GM18868 (cell line): ENCODE measurements at regions not wholly inside any gene's neighbourhood (a gene's known extent, or its start where the extent isn't known, plus 50 kb on each side); places are given as distances from the start of the nearest gene placed in this dataset.
"Not testable (repeated sequence)": the region's sequence is repeated elsewhere in the genome, so short reads cannot be mapped to it uniquely, and the experiment has no call there.

ENCODE experiments used
- ATAC-seq: cut with Tn5 transposase; IDR thresholded peaks from one replicate; pipeline ENCODE4 v1.9.1; 2021; ENCODE audit warnings: mild to moderate bottlenecking, moderate library complexity; ENCODE audit not compliant: unreplicated experiment

DNA sequence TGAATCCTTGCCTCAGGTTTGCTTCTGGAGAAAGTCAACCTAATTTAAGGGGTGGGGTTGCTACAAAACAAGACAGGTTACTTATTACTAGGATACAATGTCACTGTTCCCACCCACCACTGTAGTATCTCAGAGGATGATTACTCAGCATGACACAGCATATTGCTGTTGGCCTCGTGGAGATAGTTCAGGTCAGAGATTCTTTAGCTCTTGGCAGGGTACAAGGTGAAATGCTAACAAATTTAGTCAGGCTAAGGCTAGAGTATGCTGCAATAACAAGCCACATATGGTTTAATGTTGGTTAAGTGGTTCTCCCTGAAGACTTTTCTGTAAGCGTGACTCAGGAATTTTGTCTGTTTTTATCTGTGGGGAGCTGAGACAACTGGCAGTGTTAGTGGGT, 161.8 kb downstream of the EDEM1 start:
- no peak for ATAC-seq

DNA sequence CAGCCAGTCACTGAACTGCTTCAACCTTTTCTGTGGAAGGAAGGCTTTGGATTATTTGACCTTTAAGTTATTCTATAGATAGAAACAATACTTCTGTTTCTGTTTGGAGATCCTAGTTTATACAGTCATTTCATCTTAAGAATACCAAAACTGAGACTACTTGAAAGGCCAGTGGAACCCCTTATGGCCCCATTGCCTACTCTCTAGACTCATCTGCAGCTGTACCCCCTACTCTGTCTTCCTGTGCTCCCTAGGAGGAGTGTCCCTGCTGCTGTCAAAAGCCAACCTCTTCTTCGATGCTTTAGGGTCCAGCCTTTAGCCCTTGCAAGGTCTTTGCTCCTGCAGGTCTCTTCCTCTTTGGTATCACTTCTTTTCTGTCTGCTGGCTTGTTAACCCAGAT, 169.6 kb downstream of the EDEM1 start:
- no peak for ATAC-seq

DNA sequence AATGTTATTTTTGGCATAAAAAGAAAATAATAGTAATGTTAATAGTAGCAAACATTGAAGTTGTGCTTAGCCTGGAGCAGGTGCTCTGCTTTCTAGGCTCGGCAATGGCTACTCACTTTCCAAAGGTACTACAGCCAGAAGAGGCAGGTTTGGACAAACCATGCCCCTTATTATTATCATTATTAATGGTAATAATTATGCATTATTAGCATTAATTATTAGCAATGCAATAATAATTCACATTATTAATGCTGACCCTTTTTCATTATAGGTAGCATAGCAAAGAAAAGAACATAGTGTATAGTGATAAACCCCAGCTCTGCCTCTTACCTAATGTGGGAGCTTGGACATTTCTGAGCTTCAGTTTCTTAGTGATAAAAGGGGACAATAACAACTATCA, 171.4 kb downstream of the EDEM1 start:
- ATAC-seq = no peak

DNA sequence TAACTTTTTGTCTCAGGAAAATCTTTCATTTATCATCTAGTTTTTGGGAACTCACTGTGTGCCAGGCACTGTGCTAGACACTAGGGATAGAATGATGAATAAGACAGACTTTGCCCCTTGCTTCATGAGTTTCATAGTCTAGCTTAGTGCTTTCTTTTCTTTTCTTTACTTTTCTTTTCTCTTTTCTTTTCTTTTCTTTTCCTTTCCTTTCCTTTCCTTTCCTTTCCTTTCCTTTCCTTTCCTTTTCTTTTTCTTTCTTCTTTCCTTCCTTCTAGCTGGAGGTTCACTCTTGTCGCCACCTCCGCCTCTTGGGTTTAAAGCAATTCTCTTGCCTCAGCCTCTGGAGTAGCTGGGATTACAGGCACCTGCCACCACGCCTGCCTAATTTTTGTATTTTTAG, 172.9 kb downstream of the EDEM1 start:
- no peak for ATAC-seq

DNA sequence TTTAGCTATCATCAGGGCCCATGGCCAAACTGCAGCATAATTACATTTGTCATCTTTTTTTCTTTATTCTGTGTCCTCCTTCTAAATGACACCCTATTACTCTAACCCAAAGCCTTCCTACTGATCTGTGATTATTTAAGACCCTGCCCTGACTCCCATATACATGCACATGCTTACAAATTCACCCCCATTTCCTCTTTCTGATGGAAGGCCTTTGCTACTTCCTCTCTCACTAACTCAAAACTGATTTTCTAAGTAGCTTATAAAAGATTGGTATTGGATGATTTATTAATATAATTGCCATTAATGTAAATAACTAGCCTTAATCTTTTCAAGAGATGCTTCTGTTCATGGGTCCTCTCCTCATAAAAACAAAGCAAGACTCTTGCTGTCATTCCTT, 179.2 kb downstream of the EDEM1 start:
- no peak for ATAC-seq

DNA sequence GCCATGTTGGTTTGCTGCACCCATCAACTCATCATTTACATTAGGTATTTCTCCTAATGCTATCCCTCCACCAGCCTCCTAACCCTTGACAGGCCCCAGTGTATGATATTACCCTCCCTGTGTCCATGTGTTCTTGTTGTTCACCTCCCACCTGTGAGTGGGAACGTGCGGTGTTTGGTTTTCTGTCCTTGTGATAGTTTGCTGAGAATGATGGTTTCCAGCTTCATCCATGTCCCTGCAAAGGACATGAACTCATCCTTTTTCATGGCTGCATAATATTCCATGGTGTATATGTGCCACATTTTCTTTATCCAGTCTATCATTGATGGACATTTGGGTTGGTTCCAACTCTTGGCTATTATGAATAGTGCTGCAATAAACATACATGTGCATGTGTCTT, 184.0 kb downstream of the EDEM1 start:
- not testable (repeated sequence) for ATAC-seq

DNA sequence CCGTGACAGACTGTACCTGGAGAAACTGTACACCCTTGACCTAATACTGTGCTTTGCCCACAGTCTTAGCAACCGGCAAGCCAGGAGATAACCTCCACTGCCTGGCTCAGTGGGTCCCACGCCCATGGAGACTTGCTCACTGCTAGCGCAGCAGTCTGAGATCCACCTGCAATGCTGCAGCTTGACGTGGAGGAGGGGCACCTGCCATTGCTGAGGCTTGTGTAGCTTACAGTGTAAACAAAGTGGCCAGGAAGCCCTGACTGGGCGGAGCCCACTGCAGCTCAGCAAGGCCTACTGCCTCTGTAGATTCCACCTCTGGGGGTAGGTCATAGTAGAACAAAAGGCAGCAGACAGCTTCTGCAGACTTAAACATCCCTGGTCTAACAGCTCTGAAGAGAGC, 189.3 kb downstream of the EDEM1 start:
- ATAC-seq = no peak

DNA sequence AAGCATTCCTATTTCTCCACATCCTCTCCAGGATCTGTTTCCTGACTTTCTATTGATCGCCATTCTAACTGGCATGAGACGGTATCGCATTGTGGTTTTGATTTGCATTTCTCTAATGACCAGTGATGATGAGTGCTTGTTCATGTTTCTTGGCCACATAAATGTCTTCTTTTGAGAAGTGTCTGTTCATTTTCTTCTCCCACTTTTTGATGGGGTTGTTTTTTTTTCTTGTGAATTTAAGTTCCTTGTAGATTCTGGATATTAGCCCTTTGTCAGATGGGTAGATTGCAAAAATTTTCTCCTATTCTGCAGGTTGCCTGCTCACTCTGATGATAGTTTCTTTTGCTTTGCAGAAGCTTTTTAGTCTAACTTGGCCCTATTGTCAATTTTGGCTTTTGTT, 191.8 kb downstream of the EDEM1 start:
- not testable (repeated sequence) for ATAC-seq

DNA sequence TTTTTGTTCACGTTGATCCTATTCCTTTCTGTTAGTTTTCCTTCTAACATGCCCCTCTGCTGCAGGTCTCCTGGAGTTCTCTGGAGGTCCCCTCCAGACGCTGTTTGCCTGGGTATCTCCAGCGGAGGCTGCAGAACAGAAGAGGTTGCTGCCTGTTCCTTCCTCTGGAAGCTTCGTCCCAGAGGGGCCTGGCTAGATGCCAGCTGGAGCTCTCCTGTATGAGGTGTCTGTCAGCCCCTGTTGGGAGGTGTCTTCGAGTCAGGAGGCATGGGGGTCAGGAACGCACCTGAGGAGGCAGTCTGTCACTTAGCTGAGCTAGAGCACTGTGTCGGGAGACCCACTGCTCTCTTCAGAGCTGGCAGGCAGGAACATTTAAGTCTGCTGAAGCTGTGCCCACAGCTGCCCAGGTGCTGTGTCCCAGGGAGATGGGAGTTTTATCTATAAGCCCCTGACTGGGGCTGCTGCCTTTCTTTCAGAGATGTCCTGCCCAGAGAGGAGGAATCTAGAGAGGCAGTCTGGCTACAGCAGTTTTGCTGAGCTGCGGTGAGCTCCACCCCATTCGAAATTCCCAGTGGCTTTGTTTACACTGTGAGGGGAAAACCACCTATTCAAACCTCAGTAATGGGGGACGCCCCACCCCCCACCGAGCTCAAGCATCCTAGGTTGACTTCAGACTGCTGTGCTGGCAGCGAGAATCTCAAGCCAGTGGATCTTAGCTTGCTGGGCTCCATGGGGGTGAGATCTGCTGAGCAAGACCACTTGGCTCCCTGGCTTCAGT, 196.2 kb downstream of the EDEM1 start:
- ATAC-seq = not testable (repeated sequence)

DNA sequence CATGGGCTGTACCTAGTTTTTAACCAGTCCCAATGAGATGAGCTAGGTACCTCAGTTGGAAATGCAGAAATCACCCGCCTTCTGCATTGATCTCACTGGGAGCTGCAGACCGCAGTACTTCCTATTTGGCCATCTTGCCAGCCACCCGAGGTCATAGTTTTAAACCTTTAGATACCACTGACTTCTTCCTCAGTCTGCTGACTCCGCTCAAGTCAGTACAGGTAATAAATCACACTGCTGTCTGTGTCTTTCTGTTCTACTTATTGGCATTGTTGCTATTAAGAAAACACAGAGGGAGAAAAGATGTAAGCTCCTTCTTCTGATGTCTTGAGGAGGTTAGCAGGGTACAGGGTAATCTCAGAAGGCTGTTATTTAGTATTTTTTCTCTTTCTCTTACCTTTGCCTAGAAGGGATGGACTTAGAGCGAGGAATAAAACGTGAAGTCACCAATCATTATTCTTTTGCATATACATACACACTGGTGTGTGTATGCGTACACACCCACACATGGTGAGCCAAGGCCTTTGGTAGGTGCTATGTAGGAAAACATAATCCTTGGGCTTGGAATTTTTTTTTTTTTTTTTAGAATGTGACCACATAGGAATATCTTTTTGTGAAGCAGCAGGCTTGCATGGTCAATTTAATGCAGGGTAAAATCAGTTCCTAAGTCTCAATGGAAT, 197.2 kb downstream of the EDEM1 start:
- ATAC-seq = no peak

DNA sequence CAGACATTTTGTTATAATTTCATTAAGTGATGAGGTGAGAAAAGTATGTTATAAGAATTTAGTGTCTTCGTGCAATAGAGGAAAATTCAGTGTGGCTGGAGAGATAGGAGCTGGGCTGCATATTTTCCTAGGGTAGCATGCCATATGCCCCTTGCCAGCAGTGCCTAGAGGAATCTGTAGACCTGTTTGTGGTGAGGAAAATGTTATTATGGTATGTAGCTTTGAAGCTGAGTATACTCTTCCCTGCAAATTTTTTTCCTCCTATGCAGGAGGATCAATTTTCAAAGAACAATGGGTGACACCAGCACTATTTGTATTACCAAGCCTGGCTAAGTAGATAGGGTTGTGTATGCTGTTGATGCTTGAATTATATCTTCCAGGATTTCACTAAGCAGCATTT, 200.6 kb downstream of the EDEM1 start:
- no peak for ATAC-seq

DNA sequence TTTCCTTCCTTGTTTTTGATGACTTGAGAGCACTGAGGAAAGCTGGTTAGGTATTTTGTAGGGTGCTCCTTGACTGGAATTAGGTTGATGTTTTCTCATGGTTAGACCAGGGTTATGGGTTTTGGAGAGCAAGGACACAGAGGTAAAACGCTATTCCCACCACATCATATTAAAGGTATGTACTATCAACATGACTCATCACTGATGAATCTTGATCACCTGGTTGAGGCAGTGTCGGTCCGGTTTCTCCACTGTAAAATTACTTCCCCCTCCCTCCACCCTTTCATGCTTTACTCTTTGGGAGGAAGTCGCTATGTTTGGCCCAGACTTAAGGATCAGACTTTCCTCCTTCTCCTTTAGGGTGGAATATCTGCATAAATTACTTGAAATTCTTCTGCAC, 201.6 kb downstream of the EDEM1 start:
- no peak for ATAC-seq

DNA sequence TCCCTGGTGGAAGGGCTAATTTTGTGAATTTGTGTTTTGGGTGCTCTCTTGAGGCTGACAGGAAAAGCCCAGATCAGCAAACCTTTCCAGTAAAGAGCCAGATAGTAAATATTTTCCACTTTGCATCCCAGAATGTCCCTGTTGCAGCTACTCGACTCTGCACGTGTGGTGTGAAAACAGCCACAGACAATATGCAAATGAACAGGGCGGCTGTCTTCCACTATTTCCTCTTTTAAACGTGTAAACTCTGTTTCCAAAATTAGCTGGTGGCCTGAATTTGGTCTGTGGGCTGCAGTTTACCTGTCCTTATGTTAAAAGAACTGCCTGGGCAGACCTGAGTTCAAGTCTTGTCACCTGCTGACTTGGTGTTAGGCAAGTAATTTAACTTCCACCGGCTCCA, 202.7 kb downstream of the EDEM1 start:
- peak; percentile 52 for ATAC-seq

DNA sequence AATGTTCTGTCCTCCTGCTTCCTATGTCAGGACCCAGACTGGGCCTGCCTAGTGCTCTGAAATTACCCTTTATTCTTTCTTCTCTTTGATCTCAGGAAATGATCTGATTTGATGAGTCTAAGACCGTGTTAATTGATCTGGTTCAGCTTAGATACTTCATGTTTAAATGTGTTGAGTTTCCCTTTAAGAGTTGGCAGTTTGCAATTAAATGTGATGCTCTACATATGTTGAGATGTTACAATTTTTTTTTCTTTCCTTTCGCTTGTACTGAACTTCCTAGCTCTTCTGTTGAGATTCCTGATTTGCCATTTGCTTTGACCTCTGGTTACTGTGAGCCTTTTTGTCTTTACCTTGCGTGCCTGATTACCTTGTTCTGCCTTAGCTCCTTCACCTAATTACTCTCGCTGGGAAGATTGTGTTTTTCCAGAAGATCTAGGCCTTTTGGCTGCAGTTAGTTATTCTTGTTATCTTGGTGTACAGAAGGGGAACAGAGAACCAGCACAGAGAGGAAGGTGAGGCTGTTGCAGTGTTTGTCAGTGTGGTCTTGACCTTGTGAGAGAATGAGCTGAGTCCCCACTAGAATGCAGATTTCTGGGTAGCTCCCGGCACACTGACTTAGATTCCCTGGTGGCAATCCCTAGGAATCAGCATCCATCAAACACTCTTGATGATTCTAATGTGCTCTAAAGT, 203.6 kb downstream of the EDEM1 start:
- no peak for ATAC-seq

DNA sequence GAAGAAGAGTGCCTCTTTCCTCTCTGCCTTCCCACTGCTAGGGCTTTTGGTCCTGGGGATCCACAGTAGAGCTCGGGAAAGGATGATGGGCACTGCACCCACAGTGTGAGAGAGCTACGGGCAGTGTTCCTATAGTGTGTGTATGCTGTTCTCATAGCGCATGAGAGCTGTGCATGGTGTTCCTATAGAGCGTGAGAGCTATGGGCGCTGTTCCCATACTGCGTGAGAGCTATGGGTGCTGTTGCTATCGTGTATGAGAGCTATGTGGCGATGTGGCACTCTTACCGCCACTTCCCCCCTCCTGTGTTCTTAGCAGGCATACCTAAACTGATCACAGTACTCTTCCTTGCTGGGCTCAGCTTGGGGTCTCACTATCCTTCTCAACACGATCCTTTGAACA, 213.5 kb downstream of the EDEM1 start:
- ATAC-seq = no peak

DNA sequence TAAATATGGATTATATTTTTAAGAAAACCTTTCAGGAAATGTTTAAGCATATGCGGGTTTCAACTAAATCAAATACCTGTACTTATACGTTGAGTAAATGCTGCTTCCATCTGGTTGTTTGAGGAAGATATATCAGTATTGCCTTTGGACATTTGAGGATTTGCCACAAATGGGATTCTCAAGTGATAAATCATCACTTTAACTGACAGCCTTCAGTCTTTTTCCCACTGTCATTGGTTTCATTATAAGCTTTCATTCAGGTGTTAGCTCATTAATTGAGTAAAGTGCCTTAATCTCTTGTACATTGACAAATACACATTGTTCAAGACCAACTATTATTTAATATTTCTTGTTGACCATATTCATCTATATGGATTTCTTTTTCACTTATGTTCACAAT, 217.2 kb downstream of the EDEM1 start:
- no peak for ATAC-seq

DNA sequence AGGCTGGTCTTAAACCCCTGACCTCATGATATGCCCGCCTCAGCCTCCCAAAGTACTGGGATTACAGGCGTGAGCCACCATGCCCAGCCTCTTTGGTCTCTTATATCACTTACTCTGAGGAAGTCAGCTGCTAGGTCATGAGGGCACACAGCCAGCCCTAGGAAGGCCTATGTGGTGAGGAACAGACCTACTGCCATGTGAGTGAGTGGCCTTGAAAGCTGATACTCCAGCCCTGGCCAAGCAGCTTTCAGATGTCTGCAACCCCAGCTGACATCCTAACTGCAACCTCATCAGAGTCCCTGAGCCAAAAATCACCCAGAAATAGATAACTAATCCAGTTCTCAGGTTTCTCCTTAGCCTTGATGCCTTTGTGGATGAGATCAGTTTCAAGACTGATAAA, 224.3 kb downstream of the EDEM1 start:
- ATAC-seq = no peak

DNA sequence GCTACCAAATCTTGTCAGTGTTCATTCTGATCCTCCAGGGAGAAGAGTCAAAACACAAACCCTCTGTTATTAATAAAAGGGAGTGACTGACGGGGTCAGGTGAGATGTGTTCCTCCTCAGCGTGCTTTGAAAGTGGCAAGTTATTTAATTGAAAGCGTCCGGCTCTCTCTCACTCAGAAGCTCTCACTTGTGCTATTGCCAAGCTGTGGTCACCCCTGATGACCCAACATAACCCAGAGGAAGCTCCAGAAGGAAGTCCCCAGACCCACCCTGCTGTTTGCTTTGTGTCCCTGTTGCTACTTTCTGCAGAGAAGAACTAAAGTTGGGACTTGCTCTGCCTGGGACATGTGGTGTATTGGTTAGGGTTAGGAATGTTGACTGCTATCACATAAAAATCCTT, 235.6 kb downstream of the EDEM1 start:
- ATAC-seq = no peak

DNA sequence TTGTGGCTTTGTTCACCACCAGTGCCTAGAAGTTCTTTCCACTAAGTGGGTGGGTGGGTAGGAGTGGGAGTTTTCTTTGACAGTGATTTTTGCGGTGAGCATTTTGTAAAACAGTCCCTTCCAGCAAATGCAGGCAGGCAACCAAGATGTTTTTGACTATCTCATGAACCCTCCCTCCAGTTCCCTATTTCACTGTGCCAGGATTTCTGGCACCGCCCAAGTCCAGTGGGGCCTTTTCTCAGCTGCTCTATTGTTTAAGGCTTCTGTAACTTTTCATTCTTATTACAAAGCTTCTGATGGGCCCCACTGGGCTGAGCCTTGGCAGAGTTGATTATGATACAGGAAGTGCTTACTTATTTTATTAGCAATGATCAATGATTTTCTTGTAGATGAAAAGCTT, 236.0 kb downstream of the EDEM1 start:
- ATAC-seq = no peak

DNA sequence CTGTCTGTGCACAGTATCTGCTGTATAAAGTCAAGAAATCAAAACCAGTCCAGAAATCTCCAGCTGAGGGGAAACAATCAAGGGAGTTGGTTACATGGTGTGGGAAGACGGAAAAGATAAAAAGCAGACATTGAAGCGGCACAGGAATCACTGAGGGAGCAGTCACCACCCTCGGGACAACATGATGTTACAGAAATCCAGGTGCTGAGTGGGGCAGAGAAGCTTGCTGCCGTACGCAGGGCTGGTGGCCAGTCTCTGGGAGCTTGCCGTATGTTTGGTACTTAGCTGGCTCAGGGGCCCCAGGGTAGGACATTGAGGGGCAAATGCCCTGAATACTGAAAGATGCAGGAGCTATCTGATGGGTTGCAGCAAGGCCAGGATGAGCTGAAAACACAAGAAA, 237.9 kb downstream of the EDEM1 start:
- no peak for ATAC-seq

DNA sequence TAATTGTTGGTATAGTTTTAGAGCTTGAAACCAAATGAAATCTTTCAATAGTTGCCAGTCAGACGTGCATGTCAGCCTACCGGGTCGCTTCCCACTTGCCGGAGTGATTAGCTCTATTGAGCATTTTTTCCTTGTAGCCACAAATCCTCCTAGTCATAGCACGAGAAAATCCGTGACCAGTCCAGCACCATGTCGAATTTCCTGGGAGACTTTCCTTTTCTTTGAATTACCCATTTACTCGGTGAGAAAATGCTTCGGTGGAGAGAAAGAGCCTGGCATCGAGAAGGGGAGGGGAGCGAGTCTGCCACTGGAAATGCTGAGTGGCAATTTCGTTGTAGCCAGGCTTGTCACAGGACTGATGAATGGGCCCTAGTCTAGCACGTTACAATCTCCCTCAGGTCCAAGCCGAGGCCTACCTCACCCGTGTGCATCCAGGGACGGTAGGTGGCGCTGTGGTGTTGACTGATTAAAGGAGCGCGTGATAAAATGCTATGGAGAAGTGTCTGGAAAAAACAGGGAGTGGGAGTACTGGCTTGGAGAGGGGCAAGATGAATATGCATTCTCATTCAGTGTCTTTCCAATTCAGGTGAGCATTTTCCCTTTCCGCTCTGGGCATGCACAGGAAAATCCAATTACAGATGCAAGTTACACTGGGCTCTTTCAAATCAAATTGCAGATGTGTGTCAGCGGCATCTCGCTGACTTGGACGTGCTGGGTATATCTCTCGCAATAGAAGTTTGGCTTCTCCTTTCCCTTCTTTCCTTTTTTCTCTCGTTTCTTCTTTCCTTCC, 238.8 kb downstream of the EDEM1 start:
- ATAC-seq = peak; percentile 62
